ENCODE measurements at regions not wholly inside any gene's neighbourhood (a gene's known extent, or its start where the extent isn't known, plus 50 kb on each side); places are given as distances from the start of the nearest gene placed in this dataset.

- H2BK20ac ChIP-seq (ENCODE audit: low read length), result no peak overlapping the region
- H3K79me2 ChIP-seq (ENCODE audit: control insufficient read depth in 1 of 2, insufficient read depth in 2 of 2, low read length in 2 of 2), result no peaks in the 10 kb centered on the region
- H3K23ac ChIP-seq (ENCODE audit: insufficient read length), result no peak overlapping the region
- H3K9ac ChIP-seq (replicated peaks in 1 of 4; ENCODE audit: extremely low read depth in 1 of 4, low read depth in 3 of 4, low read length in 3 of 4), result no peak overlapping the region
- H4K20me1 ChIP-seq (replicated peaks in 1 of 2; ENCODE audit: control insufficient read depth in 1 of 2, insufficient read depth in 2 of 2, low read length in 2 of 2), result no peaks in the 10 kb centered on the region
- no peak overlapping the region for H2AK5ac ChIP-seq (ENCODE audit: low read depth, low read length)
- ChIA-PET CTCF (ENCODE audit: partially characterized antibody) (interaction anchor here (1.0 kb wide), 1 partner anchor 28 kb away, joined by 3 read pairs; no protein-coding TSS in a partner anchor), POLR2A (ENCODE audit: partially characterized antibody) (no interaction called here)
- TF ChIP-seq TAF7 (optimal IDR thresholded peaks at IDR 0.05; ENCODE audit: borderline replicate concordance, low read depth, low read length) (no peak), EGR1 (IDR thresholded peaks at IDR 0.05; ENCODE audit: borderline replicate concordance, low read depth, low read length) (no peak), POLR2A (IDR thresholded peaks at IDR 0.05; ENCODE audit: control extremely low read depth in 1 of 2, low read depth in 2 of 2, low read length in 2 of 2) (no peak), PHF8 (conservative IDR thresholded peaks at IDR 0.05; ENCODE audit: low read depth, low read length) (no peak), CHD2 (IDR thresholded peaks at IDR 0.05; ENCODE audit: low read length) (no peak), RFX5 (IDR thresholded peaks at IDR 0.05; ENCODE audit: borderline replicate concordance, low read depth, low read length) (no peak), ASH2L (IDR thresholded peaks at IDR 0.05; ENCODE audit: low read length) (no peak), NRF1 (IDR thresholded peaks at IDR 0.05; ENCODE audit: low read depth, low read length) (no peak), POU5F1 (IDR thresholded peaks at IDR 0.05; ENCODE audit: low read depth, low read length) (no peak), BRCA1 (IDR thresholded peaks at IDR 0.05; ENCODE audit: low read depth, low read length) (no peak), SRF (IDR thresholded peaks at IDR 0.05; ENCODE audit: low read depth, low read length) (no peak), YY1 (IDR thresholded peaks at IDR 0.05; ENCODE audit: low read depth, low read length) (no peak), POLR2AphosphoS5 (IDR thresholded peaks at IDR 0.05; ENCODE audit: low read depth, low read length) (no peak), KDM5A (IDR thresholded peaks at IDR 0.05; ENCODE audit: low read length) (no peak)
- no peaks in the 10 kb centered on the region for H3K36me3 ChIP-seq (ENCODE audit: control insufficient read depth in 2 of 4, insufficient read depth in 4 of 4, low read length in 3 of 4)
- H2BK120ac ChIP-seq (replicated peaks; ENCODE audit: low read depth, low read length), result no peak overlapping the region
- no peak overlapping the region for H2AFZ ChIP-seq (ENCODE audit: low read length)
- no peak overlapping the region for H3K14ac ChIP-seq (ENCODE audit: insufficient read length)
- no peaks in the 10 kb centered on the region for H3K23me2 ChIP-seq (ENCODE audit: low read depth, low read length)
- H4K5ac ChIP-seq (ENCODE audit: insufficient read length, low read depth, low read length), result no peak overlapping the region
- no peak overlapping the region for H3K4ac ChIP-seq (replicated peaks; ENCODE audit: insufficient read length, low read depth, low read length)
- no peak overlapping the region for H2BK15ac ChIP-seq (ENCODE audit: low read length)
- H3K27me3 ChIP-seq (replicated peaks in 1 of 4; ENCODE audit: control insufficient read depth in 3 of 4, extremely low read depth in 1 of 4, insufficient read depth in 3 of 4, low read length in 3 of 4), result no peaks in the 10 kb centered on the region
- H3K27ac ChIP-seq (ENCODE audit: low read depth, low read length), result no peak overlapping the region
- H2BK12ac ChIP-seq (ENCODE audit: low read depth, low read length), result no peak overlapping the region
- H3K9me3 ChIP-seq (ENCODE audit: insufficient read depth in 2 of 2, low read depth in 1 of 2, low read length in 1 of 2), result no peaks in the 10 kb centered on the region
- no peak overlapping the region for H3K4me3 ChIP-seq (ENCODE audit: extremely low read depth in 1 of 4, insufficient read depth in 2 of 4, low read depth in 3 of 4, low read length in 4 of 4)
- H3K56ac ChIP-seq (replicated peaks; ENCODE audit: insufficient read length, low read depth, low read length), result no peak overlapping the region
- no peak overlapping the region for H4K8ac ChIP-seq (ENCODE audit: extremely low read depth, insufficient read depth, low read length)
- no peak for DNase-seq (ENCODE audit: low read depth in 1 of 2, low spot score in 2 of 2)
- no peak overlapping the region for H2BK5ac ChIP-seq (ENCODE audit: low read depth, low read length)
- no peak overlapping the region for H4K91ac ChIP-seq (replicated peaks; ENCODE audit: insufficient read length, low read length)
- no peaks in the 10 kb centered on the region for H3K79me1 ChIP-seq (ENCODE audit: low read depth, low read length)
- H3K4me2 ChIP-seq (ENCODE audit: insufficient read depth in 1 of 2, low read depth in 2 of 2, low read length in 2 of 2), result no peak overlapping the region
- no peak overlapping the region for H3K18ac ChIP-seq (ENCODE audit: extremely low read depth, low read length)
- WGBS, 2 experiments (ENCODE audit: extremely low coverage in 1 of 2, insufficient coverage in 1 of 2, insufficient read length in 1 of 2, insufficient replicate concordance in 2 of 2, low coverage in 1 of 2, low lambda C conversion rate in 2 of 2, missing lambda C conversion rate in 1 of 2), result 74% methylated on average over 1 of the region's 1 CpG; no CpG with 5 or more reads in 1 of the 2 experiments
- H3K4me1 ChIP-seq (replicated peaks in 1 of 4; ENCODE audit: control insufficient read depth in 3 of 4, insufficient read depth in 4 of 4, low read length in 3 of 4), result no peaks in the 10 kb centered on the region
- FAIRE-seq, result no peak
These were observed 207.8 kb downstream of the RAB28 start for GRCh38 chr4:13276357-13276756.
